GM19351 (cell line): ENCODE measurements at regions not wholly inside any gene's neighbourhood (a gene's known extent, or its start where the extent isn't known, plus 50 kb on each side); places are given as distances from the start of the nearest gene placed in this dataset.
"Not testable (repeated sequence)": the region's sequence is repeated elsewhere in the genome, so short reads cannot be mapped to it uniquely, and the experiment has no call there.

Experiments
- ATAC-seq: cut with Tn5 transposase; IDR thresholded peaks from one replicate; pipeline ENCODE4 v1.9.1; 2021; ENCODE audit warnings: mild to moderate bottlenecking, moderate library complexity; ENCODE audit not compliant: unreplicated experiment

- no peak for ATAC-seq
These were observed 352.3 kb downstream of the PYDC2 start for GRCh38 chr3:191813245-191813644.

GRCh38 chr3:191848818-191849217 is 387.9 kb downstream of the PYDC2 start:
- ATAC-seq: no peak

GRCh38 chr3:191859531-191859930 is 398.6 kb downstream of the PYDC2 start:
- ATAC-seq: no peak

- ATAC-seq: no peak
These were observed 408.9 kb downstream of the PYDC2 start for GRCh38 chr3:191869738-191870415.

GRCh38 chr3:191873736-191874135 is 412.8 kb downstream of the PYDC2 start:
- no peak for ATAC-seq

- ATAC-seq: no peak
These were observed 421.3 kb downstream of the PYDC2 start for GRCh38 chr3:191882289-191882688.

GRCh38 chr3:191884132-191884531 is 423.2 kb downstream of the PYDC2 start:
- ATAC-seq: no peak

GRCh38 chr3:191889106-191889505 is 428.1 kb downstream of the PYDC2 start:
- no peak for ATAC-seq

- no peak for ATAC-seq
These were observed 428.8 kb downstream of the PYDC2 start for GRCh38 chr3:191889756-191890155.

GRCh38 chr3:191894406-191894805 is 433.4 kb downstream of the PYDC2 start:
- ATAC-seq: no peak

- ATAC-seq: no peak
These were observed 440.8 kb downstream of the PYDC2 start for GRCh38 chr3:191901741-191902140.

- no peak for ATAC-seq
These were observed 451.7 kb downstream of the PYDC2 start for GRCh38 chr3:191912616-191913204.

GRCh38 chr3:191915712-191916111 is 454.7 kb downstream of the PYDC2 start:
- no peak for ATAC-seq

GRCh38 chr3:191919491-191920026 is 458.6 kb downstream of the PYDC2 start:
- no peak for ATAC-seq

GRCh38 chr3:191922570-191922969 is 461.6 kb downstream of the PYDC2 start:
- ATAC-seq: no peak

GRCh38 chr3:191927183-191927817 is 466.3 kb downstream of the PYDC2 start:
- ATAC-seq: not testable (repeated sequence)

- ATAC-seq: not testable (repeated sequence)
These were observed 467.0 kb downstream of the PYDC2 start for GRCh38 chr3:191927998-191928397.

- ATAC-seq: peak; percentile 88
These were observed 483.9 kb downstream of the PYDC2 start for GRCh38 chr3:191944835-191945234.

- ATAC-seq: no peak
These were observed 491.2 kb downstream of the PYDC2 start for GRCh38 chr3:191952186-191952585.

- ATAC-seq: no peak
These were observed 491.6 kb downstream of the PYDC2 start for GRCh38 chr3:191952609-191953008.

- peak; percentile 44 for ATAC-seq
These were observed 498.2 kb downstream of the PYDC2 start for GRCh38 chr3:191958980-191959671.
